HG03060 (cell line): ENCODE measurements at regions not wholly inside any gene's neighbourhood (a gene's known extent, or its start where the extent isn't known, plus 50 kb on each side); places are given as distances from the start of the nearest gene placed in this dataset.

Source experiments
- ATAC-seq: cut with Tn5 transposase; IDR thresholded peaks from one replicate; pipeline ENCODE4 v1.9.1; 2021; ENCODE audit warnings: low read depth, moderate number of reproducible peaks; ENCODE audit not compliant: unreplicated experiment

- no peak for ATAC-seq
These were observed 70.2 kb downstream of the HRH4 start for GRCh38 chr18:24530630-24531111.

- no peak for ATAC-seq
These were observed 73.8 kb downstream of the HRH4 start for GRCh38 chr18:24534271-24534670.

DNA sequence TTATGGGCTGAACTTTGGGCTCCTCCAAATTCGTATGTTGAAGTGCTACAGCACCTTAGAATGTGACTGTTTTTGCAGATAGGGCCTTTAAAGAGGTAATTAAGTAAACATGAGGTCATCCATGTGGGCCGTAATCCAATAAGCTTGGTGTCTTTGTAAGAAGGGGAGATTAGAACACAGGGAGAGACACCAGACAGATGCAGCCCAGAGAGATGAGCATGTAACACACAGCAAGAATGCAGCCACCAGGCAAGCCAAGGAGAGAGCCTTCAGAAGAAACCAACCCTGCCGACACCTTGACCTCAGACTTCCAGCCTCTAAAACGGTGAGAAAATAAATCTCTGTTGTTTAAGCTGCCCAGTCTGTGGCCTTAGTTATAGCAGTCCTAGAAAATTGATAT, 74.3 kb downstream of the HRH4 start:
- no peak for ATAC-seq

DNA sequence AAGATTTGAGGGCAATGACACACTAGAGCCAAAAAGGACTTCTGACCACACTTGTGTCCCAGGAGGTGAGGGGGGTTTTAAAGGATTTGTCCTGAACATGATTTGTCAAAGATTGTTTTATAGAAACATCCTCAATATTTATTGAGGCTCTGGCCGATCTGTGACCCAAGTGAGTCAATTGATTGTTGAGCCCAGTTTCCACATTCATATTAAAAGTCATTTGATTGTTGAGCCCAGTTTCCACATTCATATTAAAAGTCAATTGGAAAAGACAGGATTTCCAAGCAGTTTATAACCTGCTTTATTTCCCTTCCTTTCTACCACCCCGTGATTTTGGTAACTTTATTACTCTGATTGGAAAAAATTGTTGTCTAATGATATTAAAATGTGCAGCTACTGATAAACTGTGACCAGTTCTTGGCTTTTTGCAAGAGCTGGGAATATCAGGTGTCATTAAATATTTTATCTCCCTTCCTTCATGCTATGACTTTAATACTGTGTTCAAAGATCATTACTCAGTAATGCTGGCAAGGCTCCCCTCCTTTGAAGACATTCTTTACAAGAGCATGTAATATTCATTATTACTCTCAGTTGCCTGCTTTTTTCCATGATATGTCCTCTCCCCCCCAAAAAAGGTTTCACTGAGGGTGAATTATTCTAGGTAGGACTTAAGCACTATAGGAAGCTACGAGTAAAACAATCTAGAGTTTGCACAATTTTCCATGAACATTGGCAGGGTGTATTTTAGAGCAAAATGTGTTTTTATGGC, 75.3 kb downstream of the HRH4 start:
- ATAC-seq = no peak

DNA sequence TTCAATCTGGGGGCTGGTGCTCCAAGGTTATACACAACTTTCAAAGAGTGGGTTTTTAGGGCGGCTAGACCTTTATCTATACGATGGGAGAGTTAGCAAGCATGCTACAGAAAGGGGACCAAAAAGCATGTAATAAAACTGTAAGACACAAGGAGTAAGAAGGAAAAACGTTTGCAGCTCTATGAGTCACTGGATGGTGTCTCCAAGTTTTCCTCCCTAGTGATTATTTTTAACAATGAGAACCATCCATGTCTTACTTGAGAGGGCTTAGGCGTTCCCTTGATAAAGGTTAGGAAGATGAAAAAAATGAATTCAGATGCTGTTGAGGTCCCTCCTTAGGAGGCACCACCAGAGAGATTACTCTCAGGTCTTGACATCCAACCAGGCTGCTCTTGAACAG, 75.9 kb downstream of the HRH4 start:
- no peak for ATAC-seq

GRCh38 chr18:24536834-24537233, 76.4 kb downstream of the HRH4 start:
- ATAC-seq = no peak

- ATAC-seq = no peak
These were observed 78.2 kb downstream of the HRH4 start for GRCh38 chr18:24538414-24539264.

- ATAC-seq = no peak
These were observed 79.6 kb downstream of the HRH4 start for GRCh38 chr18:24539866-24540617.

DNA sequence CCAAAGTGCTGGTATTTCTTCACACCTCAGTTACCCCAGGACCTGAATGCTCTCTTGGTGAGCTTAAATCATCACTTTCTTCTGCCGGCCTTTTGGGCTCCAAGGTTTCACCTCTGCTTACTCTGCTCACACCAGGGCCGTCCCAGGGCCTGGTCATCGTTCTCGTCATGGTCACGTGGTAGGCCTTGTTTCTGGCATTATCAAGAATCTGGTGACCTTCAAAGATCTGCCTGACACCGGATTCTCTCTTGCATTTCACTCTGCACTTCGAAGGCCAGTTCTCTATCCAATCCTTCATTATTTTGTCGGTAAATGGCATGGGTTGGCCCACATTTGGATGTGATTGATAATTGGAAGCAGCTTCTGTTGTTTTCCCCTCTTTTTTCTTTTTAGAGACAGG, 80.5 kb downstream of the HRH4 start:
- ATAC-seq = no peak

DNA sequence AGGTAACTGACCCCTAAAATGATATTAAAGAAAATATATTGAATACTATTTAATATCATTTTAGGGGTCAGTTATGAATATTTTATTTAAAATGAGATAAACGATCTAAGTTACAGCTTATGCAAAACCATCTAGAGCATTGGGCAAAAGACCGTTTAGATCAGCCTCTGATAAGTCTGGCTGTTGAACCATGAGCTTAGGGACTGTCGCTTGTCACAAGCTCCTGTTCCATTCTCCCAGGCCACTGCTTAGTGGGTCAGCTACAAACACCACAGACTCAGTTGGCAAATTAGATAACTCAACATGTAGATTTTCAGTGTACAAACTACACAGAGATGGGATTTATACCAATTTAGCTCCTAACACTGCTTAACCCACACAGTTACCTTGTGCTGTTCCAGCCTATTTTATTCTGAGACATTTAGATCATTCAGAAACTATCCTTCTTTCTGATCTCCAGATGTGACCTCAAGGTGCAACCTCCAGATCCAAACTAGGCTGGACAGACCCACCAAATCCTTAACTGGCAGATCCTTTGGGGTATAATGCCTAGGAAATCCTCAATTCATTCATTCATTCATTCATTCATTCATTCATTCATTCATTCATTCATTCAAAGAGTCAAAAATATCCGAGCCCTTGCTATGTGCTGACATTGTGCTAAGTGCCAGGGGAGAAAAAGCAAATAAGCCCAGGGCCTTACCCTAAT, 82.8 kb downstream of the HRH4 start:
- no peak for ATAC-seq

DNA sequence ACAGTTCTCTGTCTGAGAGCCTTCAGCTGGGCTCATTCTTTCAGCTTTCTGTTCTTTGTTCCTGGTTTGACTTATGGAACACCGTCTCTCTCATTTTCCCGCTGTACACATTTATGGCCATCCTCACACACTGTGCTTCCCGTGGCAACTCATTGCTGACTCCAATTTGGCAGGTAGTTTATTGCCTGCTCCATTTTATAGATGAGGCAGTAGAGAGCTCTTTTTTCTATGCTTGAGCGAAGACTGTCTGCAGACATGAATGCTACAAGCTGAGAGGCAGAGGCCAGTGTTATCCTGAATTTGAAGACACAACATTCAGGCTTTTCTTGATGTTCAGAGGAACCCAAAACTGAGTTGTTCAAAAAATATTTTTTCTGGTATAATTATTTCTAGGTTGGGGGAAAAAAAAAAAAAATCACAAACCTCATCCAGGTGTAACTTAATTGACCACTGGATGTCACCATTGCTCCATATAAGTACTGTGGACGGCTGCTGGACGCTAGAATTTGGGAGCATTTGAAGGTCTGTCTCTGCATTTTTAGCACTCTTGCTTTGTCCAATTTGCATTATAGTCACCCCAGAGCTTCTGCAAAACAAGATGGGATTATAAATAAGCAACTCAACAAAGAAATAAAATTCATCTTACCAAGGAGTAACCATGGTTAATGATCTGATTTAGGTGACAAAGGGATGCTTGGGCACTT, 83.5 kb downstream of the HRH4 start:
- no peak for ATAC-seq

DNA sequence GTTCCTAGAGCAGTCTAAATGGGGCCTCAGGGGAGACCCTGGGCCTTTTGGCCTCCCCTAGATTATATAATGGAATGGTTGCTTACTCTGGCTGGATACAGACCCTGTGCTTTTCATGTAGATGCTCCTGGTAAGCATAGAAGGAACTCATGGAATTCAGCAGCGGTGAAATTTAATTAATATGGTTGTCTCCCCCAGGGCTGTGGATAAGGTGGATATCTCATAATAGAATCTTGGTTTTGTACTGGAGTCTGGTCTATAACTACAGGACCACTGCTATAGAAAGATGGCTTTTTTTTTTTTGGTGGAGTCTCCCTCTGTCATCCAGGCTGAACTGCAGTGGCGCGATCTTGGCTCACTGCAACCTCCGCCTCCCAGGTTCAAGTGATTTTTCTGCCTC, 84.5 kb downstream of the HRH4 start:
- no peak for ATAC-seq

DNA sequence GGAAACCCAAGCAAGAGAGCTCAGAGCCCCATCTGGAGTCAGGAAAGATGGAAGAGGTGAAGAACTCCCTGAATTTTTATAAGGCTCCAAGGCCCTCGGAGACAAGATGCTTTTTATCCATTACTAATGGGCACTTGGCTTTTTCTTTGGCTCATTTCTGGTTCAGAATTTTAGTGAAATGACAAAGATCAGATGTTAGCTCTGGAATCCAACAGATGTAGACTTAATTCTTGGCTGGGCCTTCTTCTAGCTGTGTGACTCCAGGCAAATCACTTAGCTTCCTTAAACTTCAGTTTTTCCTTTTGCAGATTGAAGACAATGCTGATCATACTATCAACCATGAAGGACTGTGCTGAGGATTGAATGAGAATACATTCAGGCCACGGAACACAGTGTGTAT, 85.2 kb downstream of the HRH4 start:
- no peak for ATAC-seq

- no peak for ATAC-seq
These were observed 85.9 kb downstream of the HRH4 start for GRCh38 chr18:24546307-24546706.

- ATAC-seq = no peak
These were observed 88.1 kb downstream of the HRH4 start for GRCh38 chr18:24548583-24548982.

- no peak for ATAC-seq
These were observed 91.8 kb downstream of the HRH4 start for GRCh38 chr18:24552218-24552617.

GRCh38 chr18:24553571-24554285, 93.3 kb downstream of the HRH4 start:
- no peak for ATAC-seq

DNA sequence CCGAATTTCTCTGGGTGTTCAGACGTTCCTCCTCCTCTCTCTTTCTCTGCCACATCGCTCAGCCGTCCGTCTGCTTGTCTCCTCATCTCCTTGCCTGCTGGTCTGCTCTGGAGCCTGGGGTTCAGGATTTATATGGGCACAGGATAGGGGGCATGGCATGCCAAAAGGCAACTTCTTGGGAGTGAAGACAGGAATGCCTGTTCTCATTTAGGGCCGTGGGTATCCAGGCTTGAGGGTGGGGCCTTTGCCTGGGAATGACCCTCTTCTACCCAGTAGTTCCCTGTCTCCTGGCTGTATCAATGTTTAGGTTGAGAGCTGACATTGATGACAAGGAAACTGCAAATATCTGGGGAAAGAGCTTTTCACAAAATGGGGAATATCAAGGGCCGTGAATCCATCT, 98.0 kb downstream of the HRH4 start:
- ATAC-seq = no peak

DNA sequence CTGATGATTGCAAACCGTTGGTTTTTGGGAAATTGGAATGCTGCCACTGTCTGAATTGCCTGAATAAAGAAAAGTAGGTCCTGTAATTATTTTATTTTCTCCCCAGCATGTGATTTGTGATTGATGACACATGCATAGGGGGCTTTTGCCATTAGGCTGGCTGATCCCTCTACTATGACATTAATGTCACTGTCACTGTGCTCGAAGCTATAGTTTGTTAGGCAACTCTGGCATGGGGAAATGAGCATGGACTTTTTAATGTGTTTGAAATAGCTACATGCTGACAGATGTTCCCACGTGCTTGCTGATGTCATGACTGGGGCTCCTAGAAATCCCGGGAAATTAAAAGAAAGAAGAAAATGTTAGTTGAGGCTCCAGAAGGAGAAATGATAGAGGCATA, 99.1 kb downstream of the HRH4 start:
- no peak for ATAC-seq
